Upper lobe of left lung (tissue), 4 donors: ENCODE measurements at regions not wholly inside any gene's neighbourhood (a gene's known extent, or its start where the extent isn't known, plus 50 kb on each side); places are given as distances from the start of the nearest gene placed in this dataset.

ENCODE experiments used
- CTCF ChIP-seq, 6 experiments: fragments of 450-650 bp in 4 of 6; fragments of 200-600 bp in 2 of 6; sonication (generic) in 2 of 6; IDR thresholded peaks; one replicate each; pipeline ENCODE4 v1.5.1; 2016 to 2019; ENCODE audit warnings: antibody characterized with exemption in 6 of 6
- POLR2A ChIP-seq, 4 donors: fragments of 450-650 bp; IDR thresholded peaks; one replicate each; pipeline ENCODE4 v1.5.1; 2016 to 2017; ENCODE audit warnings: antibody characterized with exemption in 4 of 4, mild to moderate bottlenecking in 2 of 4
- POLR2AphosphoS5 ChIP-seq, 2 donors: sonication (generic); formaldehyde crosslinking; IDR thresholded peaks; one replicate each; pipeline ENCODE4 v1.5.1; 2017; ENCODE audit warnings: antibody characterized with exemption in 2 of 2

DNA sequence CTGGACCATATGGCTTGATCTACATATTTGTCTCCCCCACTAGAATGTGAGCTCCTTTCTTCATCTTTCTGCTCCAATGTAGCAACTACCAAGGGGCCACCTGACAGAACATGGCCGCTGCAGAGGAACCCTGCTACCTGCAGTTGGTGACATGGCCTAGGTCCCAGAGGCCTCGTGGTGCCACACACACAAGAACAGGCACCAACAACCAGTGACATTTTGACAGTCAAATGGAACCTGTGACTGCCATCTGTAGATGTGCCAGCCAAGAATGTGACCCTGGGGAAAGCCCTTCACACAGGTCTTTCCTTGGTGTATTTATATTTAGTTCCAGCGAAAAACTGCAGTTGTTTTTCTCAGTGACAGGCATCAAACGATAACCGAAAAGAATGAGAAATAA, 67.9 kb upstream of the ANKRD1 start:
- TF ChIP-seq CTCF (IDR thresholded peaks at IDR 0.05) = no peak
- TF ChIP-seq POLR2A (IDR thresholded peaks at IDR 0.05) = no peak
- TF ChIP-seq POLR2AphosphoS5 (IDR thresholded peaks at IDR 0.05) = no peak
